ENCODE measurements at regions not wholly inside any gene's neighbourhood (a gene's known extent, or its start where the extent isn't known, plus 50 kb on each side); places are given as distances from the start of the nearest gene placed in this dataset.

DNA sequence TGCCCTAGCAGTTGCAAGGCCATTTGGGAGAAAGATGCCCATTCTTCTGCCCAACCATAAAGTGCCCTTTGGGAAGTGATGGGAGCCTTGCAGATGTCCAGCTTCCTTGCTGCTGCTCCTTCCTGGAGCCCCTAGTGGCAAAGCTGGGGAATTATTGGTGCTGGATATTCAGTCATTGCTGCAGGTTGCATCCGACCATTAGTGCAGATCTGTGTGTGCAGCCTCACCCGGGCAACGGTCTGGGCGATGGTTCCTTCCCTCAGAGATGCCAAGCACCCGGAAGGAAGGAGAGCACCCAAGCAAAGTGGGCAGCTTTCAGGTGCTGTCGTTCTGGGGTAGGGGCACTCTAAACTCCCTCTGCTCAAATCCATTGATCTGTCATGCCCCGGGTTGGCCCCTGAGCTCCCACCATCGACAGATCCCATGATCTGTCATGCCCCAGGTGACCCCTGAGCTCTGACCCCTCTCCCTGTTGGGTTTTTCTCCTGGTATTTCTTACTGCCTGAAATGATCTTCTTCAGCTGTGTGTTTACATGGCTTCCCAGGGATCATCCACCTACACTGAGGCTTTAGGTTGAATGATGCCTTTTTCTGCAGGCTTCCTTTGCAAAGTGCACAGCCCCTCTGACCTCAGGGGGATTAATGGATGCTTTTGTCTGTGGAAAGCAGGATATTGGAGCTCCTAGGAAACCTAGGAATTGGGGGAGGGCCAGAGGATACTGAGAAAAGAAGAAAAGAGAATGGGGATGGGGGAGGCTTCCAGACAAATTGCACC lies 467.5 kb downstream of the PTPRU start:
- H3K27ac Mint-ChIP-seq: no peak overlapping the region
- peaks cover 11% of the 10 kb centered on the region for H3K4me1 Mint-ChIP-seq (ENCODE audit: low read depth)
- no peaks in the 10 kb centered on the region for H3K9me3 Mint-ChIP-seq
- no peak overlapping the region for H3K4me3 Mint-ChIP-seq
- intact Hi-C loops (cut with micrococcal nuclease): loop anchor here (10.0 kb wide), 1 partner anchor 1011 kb away; no protein-coding TSS in a partner anchor
- no peak for DNase-seq (ENCODE audit: low spot score)
- no peaks in the 10 kb centered on the region for H3K36me3 Mint-ChIP-seq (ENCODE audit: low read depth)
- peaks cover 20% of the 10 kb centered on the region for H3K27me3 Mint-ChIP-seq (ENCODE audit: insufficient read depth)

DNA sequence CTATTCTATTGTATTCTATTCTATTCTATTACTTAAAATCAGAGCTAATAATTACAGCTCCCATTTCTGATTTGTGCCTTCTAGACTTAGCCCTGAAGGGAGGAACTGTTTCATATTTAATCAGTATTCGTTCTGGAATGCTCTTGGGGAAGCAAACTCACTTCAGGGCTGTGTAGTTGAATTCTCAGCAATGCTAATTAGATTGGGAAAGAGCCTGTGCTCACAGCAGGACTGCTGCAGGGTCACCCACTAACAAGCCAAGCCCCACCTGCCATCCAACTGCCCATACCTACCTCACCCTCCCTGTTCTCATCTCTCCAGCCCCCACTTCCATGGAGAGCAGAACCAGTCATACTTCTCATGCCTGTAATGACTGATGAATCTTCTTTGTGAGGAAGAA lies 464.2 kb downstream of the PTPRU start:
- Mint-ChIP-seq H3K4me3 (no peak overlapping the region), H3K36me3 (ENCODE audit: low read depth) (no peaks in the 10 kb centered on the region), H3K4me1 (ENCODE audit: low read depth) (peaks cover 5% of the 10 kb centered on the region), H3K27me3 (ENCODE audit: insufficient read depth) (peaks cover 19% of the 10 kb centered on the region), H3K9me3 (no peaks in the 10 kb centered on the region), H3K27ac (no peak overlapping the region)
- intact Hi-C loops (cut with micrococcal nuclease): loop anchor here (10.0 kb wide), 1 partner anchor 1014 kb away; no protein-coding TSS in a partner anchor
- DNase-seq (ENCODE audit: low spot score): no peak

DNA sequence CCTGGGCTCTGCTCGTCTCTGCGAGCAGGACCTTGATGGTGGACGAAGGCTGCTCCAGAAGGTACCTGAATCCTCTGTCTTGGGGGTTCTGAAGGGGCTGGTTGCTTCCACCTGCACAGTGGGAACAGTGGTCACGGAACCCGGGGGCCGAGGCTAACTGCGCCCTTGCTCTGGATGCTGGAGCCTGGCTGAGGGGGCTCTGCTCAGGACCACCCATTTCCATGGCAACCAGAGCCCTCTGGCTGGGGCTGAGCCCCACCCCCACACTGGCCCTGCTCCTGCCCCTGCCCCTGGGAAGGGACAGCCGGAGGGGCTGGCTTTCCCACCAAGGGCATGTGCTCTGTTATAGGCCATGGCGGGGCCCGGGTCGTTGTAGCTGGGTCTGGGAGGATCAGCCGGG lies 462.3 kb downstream of the PTPRU start:
- H3K36me3 Mint-ChIP-seq (ENCODE audit: low read depth): no peaks in the 10 kb centered on the region

DNA sequence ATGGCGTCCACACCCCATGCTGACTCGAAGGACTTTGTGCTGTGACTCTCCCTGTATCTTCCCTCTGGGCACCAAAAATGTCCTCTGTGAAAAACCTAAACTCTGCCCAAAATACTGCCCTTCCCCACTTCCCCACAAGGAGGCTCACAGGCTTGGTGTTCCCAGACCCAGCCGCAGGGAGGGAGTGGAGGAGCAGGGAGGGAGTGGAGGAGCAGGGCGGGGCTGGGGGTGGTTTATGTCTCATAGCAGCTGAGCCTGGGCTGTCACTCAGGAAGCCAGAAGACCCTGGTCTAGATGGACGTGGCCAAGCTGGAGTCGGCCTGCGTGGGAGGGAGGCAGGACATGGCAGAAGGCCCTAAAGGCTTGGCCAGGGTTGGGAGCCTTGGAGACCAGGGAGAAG lies 461.7 kb downstream of the PTPRU start:
- no peaks in the 10 kb centered on the region for H3K36me3 Mint-ChIP-seq (ENCODE audit: low read depth)
- peaks cover 16% of the 10 kb centered on the region for H3K27me3 Mint-ChIP-seq (ENCODE audit: insufficient read depth)
- H3K4me3 Mint-ChIP-seq: no peak overlapping the region
- H3K27ac Mint-ChIP-seq: no peak overlapping the region
- DNase-seq (ENCODE audit: low spot score): no peak
- no peaks in the 10 kb centered on the region for H3K9me3 Mint-ChIP-seq
- intact Hi-C loops (cut with micrococcal nuclease): no loop called here
- peaks cover 5% of the 10 kb centered on the region for H3K4me1 Mint-ChIP-seq (ENCODE audit: low read depth)

More for the DNA sequence above, 462.3 kb downstream of the PTPRU start:
- Mint-ChIP-seq H3K4me3 (no peak overlapping the region), H3K27ac (no peak overlapping the region), H3K4me1 (ENCODE audit: low read depth) (peaks cover 5% of the 10 kb centered on the region), H3K9me3 (no peaks in the 10 kb centered on the region), H3K27me3 (ENCODE audit: insufficient read depth) (peaks cover 16% of the 10 kb centered on the region)
- intact Hi-C loops (cut with micrococcal nuclease): no loop called here
- DNase-seq (ENCODE audit: low spot score): no peak

DNA sequence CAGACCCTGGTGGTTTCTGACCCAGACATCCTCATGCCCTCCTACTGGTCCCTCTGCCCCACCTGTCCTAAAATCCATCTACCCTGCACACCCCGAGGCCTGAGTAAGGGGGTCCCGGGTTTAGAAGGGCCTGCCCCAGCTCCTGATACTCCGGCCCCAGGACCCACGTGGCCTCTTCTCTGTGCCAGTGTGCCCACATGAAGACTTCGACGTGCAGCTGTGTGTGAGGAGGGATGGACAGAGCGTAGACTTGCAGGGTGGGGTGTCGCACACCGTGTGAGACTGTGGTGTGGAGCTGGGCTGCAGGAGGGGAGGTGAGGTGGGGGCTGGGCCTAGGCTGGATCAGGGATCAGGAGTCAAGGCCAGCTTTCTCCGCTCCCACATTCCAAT lies 461.1 kb downstream of the PTPRU start:
- peaks cover 5% of the 10 kb centered on the region for H3K4me1 Mint-ChIP-seq (ENCODE audit: low read depth)
- H3K27ac Mint-ChIP-seq: no peak overlapping the region
- H3K4me3 Mint-ChIP-seq: no peak overlapping the region
- DNase-seq (ENCODE audit: low spot score): no peak
- no peaks in the 10 kb centered on the region for H3K36me3 Mint-ChIP-seq (ENCODE audit: low read depth)
- no peaks in the 10 kb centered on the region for H3K9me3 Mint-ChIP-seq
- intact Hi-C loops (cut with micrococcal nuclease): no loop called here
- peaks cover 15% of the 10 kb centered on the region for H3K27me3 Mint-ChIP-seq (ENCODE audit: insufficient read depth)

- peaks cover 15% of the 10 kb centered on the region for H3K27me3 Mint-ChIP-seq (ENCODE audit: insufficient read depth)
- no peaks in the 10 kb centered on the region for H3K36me3 Mint-ChIP-seq (ENCODE audit: low read depth)
- H3K27ac Mint-ChIP-seq: no peak overlapping the region
- no peak overlapping the region for H3K4me3 Mint-ChIP-seq
- peaks cover 5% of the 10 kb centered on the region for H3K4me1 Mint-ChIP-seq (ENCODE audit: low read depth)
- no peaks in the 10 kb centered on the region for H3K9me3 Mint-ChIP-seq
- DNase-seq (ENCODE audit: low spot score): no peak
- intact Hi-C loops (cut with micrococcal nuclease): no loop called here
Observed at GRCh38 chr1:29696656-29697390, 460.5 kb downstream of the PTPRU start.

DNA sequence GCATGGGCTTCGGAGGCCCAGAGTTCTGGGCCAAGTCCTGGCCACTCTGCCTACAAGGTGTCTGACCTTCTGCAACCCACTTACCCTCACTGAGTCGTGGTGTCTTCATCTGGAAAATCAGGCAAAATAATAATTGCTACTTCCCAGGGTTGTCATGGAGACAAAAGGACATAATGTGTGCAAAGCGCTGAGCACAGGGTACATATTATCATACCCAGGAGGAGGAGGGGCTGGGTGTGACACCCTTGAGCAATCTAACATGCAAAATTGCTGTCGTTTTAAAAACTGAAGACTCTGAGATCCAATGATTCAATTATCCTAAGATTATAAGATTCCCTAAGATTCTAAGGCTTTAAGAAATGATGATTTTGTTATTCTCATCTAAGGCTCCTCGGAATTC lies 459.5 kb downstream of the PTPRU start:
- H3K36me3 Mint-ChIP-seq (ENCODE audit: low read depth): no peaks in the 10 kb centered on the region
- DNase-seq (ENCODE audit: low spot score): no peak
- H3K9me3 Mint-ChIP-seq: no peaks in the 10 kb centered on the region
- H3K27me3 Mint-ChIP-seq (ENCODE audit: insufficient read depth): peaks cover 11% of the 10 kb centered on the region
- no peak overlapping the region for H3K27ac Mint-ChIP-seq
- H3K4me1 Mint-ChIP-seq (ENCODE audit: low read depth): peaks cover 5% of the 10 kb centered on the region
- H3K4me3 Mint-ChIP-seq: no peak overlapping the region
- intact Hi-C loops (cut with micrococcal nuclease): no loop called here

DNA sequence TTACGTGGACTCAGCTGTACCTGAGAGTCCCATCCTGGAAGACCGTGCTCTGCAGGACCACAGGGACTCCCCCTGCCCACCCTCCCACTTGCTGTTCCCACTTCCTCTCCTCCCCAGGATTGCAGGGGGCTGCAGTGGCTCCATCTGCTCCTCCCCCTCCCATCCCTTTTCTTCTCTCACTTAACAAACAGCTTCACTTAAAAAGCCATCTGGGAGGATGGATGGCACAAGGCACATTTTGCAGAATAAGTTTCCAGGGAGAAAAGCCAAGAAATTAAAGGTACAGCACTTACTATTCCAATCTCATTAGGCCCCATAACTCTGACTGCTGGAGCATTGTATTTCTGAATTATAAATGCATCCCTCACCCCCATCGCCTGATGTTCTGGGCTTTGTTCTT lies 458.7 kb downstream of the PTPRU start:
- intact Hi-C loops (cut with micrococcal nuclease): no loop called here
- H3K27me3 Mint-ChIP-seq (ENCODE audit: insufficient read depth): peaks cover 15% of the 10 kb centered on the region
- H3K4me3 Mint-ChIP-seq: no peak overlapping the region
- no peak overlapping the region for H3K27ac Mint-ChIP-seq
- no peak for DNase-seq (ENCODE audit: low spot score)
- H3K9me3 Mint-ChIP-seq: no peaks in the 10 kb centered on the region
- peaks cover 13% of the 10 kb centered on the region for H3K4me1 Mint-ChIP-seq (ENCODE audit: low read depth)
- H3K36me3 Mint-ChIP-seq (ENCODE audit: low read depth): no peaks in the 10 kb centered on the region

GRCh38 chr1:29691499-29691898 lies 455.2 kb downstream of the PTPRU start:
- H3K9me3 Mint-ChIP-seq: no peaks in the 10 kb centered on the region
- H3K27ac Mint-ChIP-seq: no peak overlapping the region
- intact Hi-C loops (cut with micrococcal nuclease): no loop called here
- H3K36me3 Mint-ChIP-seq (ENCODE audit: low read depth): no peaks in the 10 kb centered on the region
- peaks cover 5% of the 10 kb centered on the region for H3K27me3 Mint-ChIP-seq (ENCODE audit: insufficient read depth)
- no peak overlapping the region for H3K4me3 Mint-ChIP-seq
- peaks cover 41% of the 10 kb centered on the region for H3K4me1 Mint-ChIP-seq (ENCODE audit: low read depth)
- no peak for DNase-seq (ENCODE audit: low spot score)

- intact Hi-C loops (cut with micrococcal nuclease): no loop called here
- H3K4me1 Mint-ChIP-seq (ENCODE audit: low read depth): peaks cover 53% of the 10 kb centered on the region
Observed at GRCh38 chr1:29690156-29690555, 453.8 kb downstream of the PTPRU start.

GRCh38 chr1:29689372-29690030 lies 453.2 kb downstream of the PTPRU start:
- Mint-ChIP-seq H3K4me1 (ENCODE audit: low read depth) (peaks cover 53% of the 10 kb centered on the region), H3K27ac (peak overlapping the region; percentile 54), H3K36me3 (ENCODE audit: low read depth) (no peaks in the 10 kb centered on the region), H3K4me3 (peak overlapping the region; percentile 12), H3K27me3 (ENCODE audit: insufficient read depth) (peaks cover 5% of the 10 kb centered on the region), H3K9me3 (no peaks in the 10 kb centered on the region)
- no peak for DNase-seq (ENCODE audit: low spot score)
- intact Hi-C loops (cut with micrococcal nuclease): no loop called here

More at GRCh38 chr1:29690156-29690555, 453.8 kb downstream of the PTPRU start:
- Mint-ChIP-seq H3K9me3 (no peaks in the 10 kb centered on the region), H3K27me3 (ENCODE audit: insufficient read depth) (peaks cover 5% of the 10 kb centered on the region), H3K27ac (no peak overlapping the region), H3K36me3 (ENCODE audit: low read depth) (no peaks in the 10 kb centered on the region), H3K4me3 (no peak overlapping the region)
- DNase-seq (ENCODE audit: low spot score): no peak

GRCh38 chr1:29688471-29689365 lies 452.4 kb downstream of the PTPRU start:
- Mint-ChIP-seq H3K4me3 (peak overlapping the region; percentile 60), H3K36me3 (ENCODE audit: low read depth) (no peaks in the 10 kb centered on the region), H3K9me3 (no peaks in the 10 kb centered on the region), H3K27me3 (ENCODE audit: insufficient read depth) (peaks cover 5% of the 10 kb centered on the region), H3K27ac (peak overlapping the region; percentile 85), H3K4me1 (ENCODE audit: low read depth) (peaks cover 54% of the 10 kb centered on the region)
- DNase-seq (ENCODE audit: low spot score): peak; percentile 22
- intact Hi-C loops (cut with micrococcal nuclease): loop anchor here (1.0 kb wide), 2 partner anchors 19 to 24 kb away; no protein-coding TSS in a partner anchor

Data from activated T-helper 1 cell treated with anti-CD3 and anti-CD28 coated beads, Interleukin-12 subunit alpha, Interleukin-12 subunit beta, Interleukin-2, Interleukin-4 antibody, amounts not matched to agents 30 ng/mL and 10 ng/mL and 1 ng/mL, durations not matched to agents 14 hours and 24 hours and 36 hours (primary cell).